Activated B cell treated with CpG ODN at 0.5 μM for 24 hours (primary cell): ENCODE measurements at regions not wholly inside any gene's neighbourhood (a gene's known extent, or its start where the extent isn't known, plus 50 kb on each side); places are given as distances from the start of the nearest gene placed in this dataset.

Experiments used
- ATAC-seq: fragments of 200-7000 bp; cut with Tn5 transposase; one replicate; pipeline ENCODE4 v1.10.0; 2021; ENCODE audit warnings: low read depth, mild to moderate bottlenecking, moderate library complexity
- CTCF ChIA-PET: fragments of 350-600 bp; sonication (Branson Sonifier 250); formaldehyde crosslinking; loops from one replicate; lab custom pipeline; 2021; ENCODE audit warnings: antibody characterized with exemption; lab: Charles Lee
- POLR2A ChIA-PET: fragments of 350-600 bp; sonication (Branson Sonifier 250); formaldehyde crosslinking; loops from one replicate; lab custom pipeline; 2021; ENCODE audit warnings: antibody characterized with exemption; lab: Charles Lee
- DNase-seq: peaks from one replicate; pipeline ENCODE4 v3.0.0; 2022
- H3K27ac Mint-ChIP-seq: one replicate; pipeline ENCODE4 v1.8.0; 2020; ENCODE audit warnings: mixed read lengths
- H3K27me3 Mint-ChIP-seq: one replicate; pipeline ENCODE4 v1.8.0; 2021; ENCODE audit warnings: mixed read lengths
- H3K36me3 Mint-ChIP-seq: one replicate; pipeline ENCODE4 v1.8.0; 2021; ENCODE audit warnings: low read depth, mixed read lengths
- H3K4me1 Mint-ChIP-seq: one replicate; pipeline ENCODE4 v1.8.0; 2021; ENCODE audit warnings: mixed read lengths
- H3K4me3 Mint-ChIP-seq: one replicate; pipeline ENCODE4 v1.8.0; 2020; ENCODE audit warnings: mild to moderate bottlenecking, mixed read lengths
- H3K9me3 Mint-ChIP-seq: one replicate; pipeline ENCODE4 v1.8.0; 2020; ENCODE audit warnings: mixed read lengths
- CTCF ChIP-seq: fragments of 200-600 bp; IDR thresholded peaks from one replicate; pipeline ENCODE4 v1.8.0; 2022; ENCODE audit warnings: antibody characterized with exemption, mild to moderate bottlenecking
- intact Hi-C: fragments of 100-400 bp; cut with micrococcal nuclease; formaldehyde crosslinking; loops from one replicate; pipeline ENCODE4 v1.15.1; 2024

GRCh38 chr22:47295982-47296381 is 533.5 kb downstream of the TBC1D22A start:
- no peak for TF ChIP-seq CTCF
- H3K27me3 Mint-ChIP-seq, result peaks cover 9% of the 10 kb centered on the region
- no peaks in the 10 kb centered on the region for H3K4me1 Mint-ChIP-seq
- no peak overlapping the region for H3K27ac Mint-ChIP-seq
- no peaks in the 10 kb centered on the region for H3K9me3 Mint-ChIP-seq
- no peak overlapping the region for H3K4me3 Mint-ChIP-seq
- intact Hi-C loops, result no loop called here
- ATAC-seq (no peak), DNase-seq (no peak)
- H3K36me3 Mint-ChIP-seq, result no peaks in the 10 kb centered on the region
- ChIA-PET POLR2A (no interaction called here), CTCF (no interaction called here)

- H3K27ac Mint-ChIP-seq, result no peak overlapping the region
- H3K27me3 Mint-ChIP-seq, result peaks cover 9% of the 10 kb centered on the region
- ChIA-PET CTCF (no interaction called here), POLR2A (no interaction called here)
- H3K4me3 Mint-ChIP-seq, result no peak overlapping the region
- H3K4me1 Mint-ChIP-seq, result no peaks in the 10 kb centered on the region
- no peaks in the 10 kb centered on the region for H3K36me3 Mint-ChIP-seq
- H3K9me3 Mint-ChIP-seq, result no peaks in the 10 kb centered on the region
- ATAC-seq, result no peak
- no peak for TF ChIP-seq CTCF
- DNase-seq, result no peak
- intact Hi-C loops, result no loop called here
These were observed 532.9 kb downstream of the TBC1D22A start for GRCh38 chr22:47295226-47295901.

GRCh38 chr22:47294576-47294975 is 532.1 kb downstream of the TBC1D22A start:
- ATAC-seq (no peak), DNase-seq (no peak)
- Mint-ChIP-seq H3K4me3 (no peak overlapping the region), H3K9me3 (no peaks in the 10 kb centered on the region), H3K27me3 (peaks cover 9% of the 10 kb centered on the region), H3K27ac (no peak overlapping the region), H3K4me1 (no peaks in the 10 kb centered on the region), H3K36me3 (no peaks in the 10 kb centered on the region)
- ChIA-PET POLR2A (no interaction called here), CTCF (no interaction called here)
- no peak for TF ChIP-seq CTCF
- intact Hi-C loops, result no loop called here

GRCh38 chr22:47294222-47294532 is 531.7 kb downstream of the TBC1D22A start:
- ATAC-seq (no peak), DNase-seq (no peak)
- H3K9me3 Mint-ChIP-seq, result no peaks in the 10 kb centered on the region
- TF ChIP-seq CTCF, result no peak
- H3K27ac Mint-ChIP-seq, result no peak overlapping the region
- peaks cover 9% of the 10 kb centered on the region for H3K27me3 Mint-ChIP-seq
- intact Hi-C loops, result no loop called here
- no peak overlapping the region for H3K4me3 Mint-ChIP-seq
- ChIA-PET CTCF (no interaction called here), POLR2A (no interaction called here)
- no peaks in the 10 kb centered on the region for H3K4me1 Mint-ChIP-seq
- H3K36me3 Mint-ChIP-seq, result no peaks in the 10 kb centered on the region

GRCh38 chr22:47293368-47294221 is 531.1 kb downstream of the TBC1D22A start:
- intact Hi-C loops, result no loop called here
- no peak overlapping the region for H3K4me3 Mint-ChIP-seq
- TF ChIP-seq CTCF, result no peak
- H3K36me3 Mint-ChIP-seq, result no peaks in the 10 kb centered on the region
- ChIA-PET POLR2A (no interaction called here), CTCF (no interaction called here)
- H3K9me3 Mint-ChIP-seq, result no peaks in the 10 kb centered on the region
- ATAC-seq, result no peak
- H3K27me3 Mint-ChIP-seq, result peaks cover 9% of the 10 kb centered on the region
- no peak overlapping the region for H3K27ac Mint-ChIP-seq
- H3K4me1 Mint-ChIP-seq, result no peaks in the 10 kb centered on the region
- DNase-seq, result no peak
